AG08395 (cell line): ENCODE measurements at regions not wholly inside any gene's neighbourhood (a gene's known extent, or its start where the extent isn't known, plus 50 kb on each side); places are given as distances from the start of the nearest gene placed in this dataset.

Experiments
- DNase-seq: peaks from one replicate; pipeline ENCODE4 v3.0.0; 2012; ENCODE audit warnings: mixed read lengths, low spot score

GRCh38 chr16:85401917-85402766 lies 211.0 kb upstream of the GSE1 start:
- DNase-seq, result no peak

GRCh38 chr16:85402910-85403692 lies 210.0 kb upstream of the GSE1 start:
- peak; percentile 34 for DNase-seq

- no peak for DNase-seq
These were observed 209.4 kb upstream of the GSE1 start for GRCh38 chr16:85403693-85404092.

GRCh38 chr16:85412911-85413520 lies 200.1 kb upstream of the GSE1 start:
- DNase-seq, result no peak

- DNase-seq, result no peak
These were observed 199.1 kb upstream of the GSE1 start for GRCh38 chr16:85413691-85414663.

- DNase-seq, result no peak
These were observed 197.7 kb upstream of the GSE1 start for GRCh38 chr16:85415196-85416090.

GRCh38 chr16:85416228-85417109 lies 196.7 kb upstream of the GSE1 start:
- DNase-seq, result peak; percentile 52

GRCh38 chr16:85417156-85417860 lies 195.8 kb upstream of the GSE1 start:
- DNase-seq, result no peak

GRCh38 chr16:85418978-85419491 lies 194.1 kb upstream of the GSE1 start:
- no peak for DNase-seq

GRCh38 chr16:85419503-85420408 lies 193.4 kb upstream of the GSE1 start:
- no peak for DNase-seq

GRCh38 chr16:85420501-85421337 lies 192.4 kb upstream of the GSE1 start:
- peak; percentile 73 for DNase-seq

GRCh38 chr16:85421338-85422195 lies 191.6 kb upstream of the GSE1 start:
- DNase-seq, result no peak

GRCh38 chr16:85422196-85422631 lies 190.9 kb upstream of the GSE1 start:
- DNase-seq, result no peak

GRCh38 chr16:85422632-85423550 lies 190.2 kb upstream of the GSE1 start:
- no peak for DNase-seq
